Liver (tissue), 3 donors: ENCODE measurements at regions not wholly inside any gene's neighbourhood (a gene's known extent, or its start where the extent isn't known, plus 50 kb on each side); places are given as distances from the start of the nearest gene placed in this dataset.

Experiments used
- ATF3 ChIP-seq: IDR thresholded peaks from 2 replicates; pipeline ENCODE4 v1.6.1; 2016; ENCODE audit warnings: antibody characterized with exemption
- CTCF ChIP-seq: fragments of 150-350 bp; IDR thresholded peaks from 2 replicates; pipeline ENCODE4 v1.5.1; 2017; ENCODE audit warnings: improper control_type of control experiment, low read depth, low read length; ENCODE audit not compliant: missing input control
- EGR1 ChIP-seq, 2 donors: IDR thresholded peaks; 2 replicates each; pipeline ENCODE4 v1.6.1; 2016 to 2018; ENCODE audit warnings: antibody characterized with exemption in 2 of 2, low read depth in 2 of 2
- FOXA1 ChIP-seq: IDR thresholded peaks from 2 replicates; pipeline ENCODE4 v1.6.1; 2016; ENCODE audit warnings: antibody characterized with exemption
- GABPA ChIP-seq, 2 donors: IDR thresholded peaks in 1 of 2; conservative IDR thresholded peaks in 1 of 2; 2 replicates each; pipeline ENCODE4 v1.6.1; 2016; ENCODE audit warnings: antibody characterized with exemption in 2 of 2, mild to moderate bottlenecking in 1 of 2, moderate library complexity in 1 of 2
- JUND ChIP-seq, 2 donors: IDR thresholded peaks; 2 replicates each; pipeline ENCODE4 v1.6.1; 2016; ENCODE audit warnings: antibody characterized with exemption in 2 of 2
- MAX ChIP-seq: IDR thresholded peaks from 2 replicates; pipeline ENCODE4 v1.6.1; 2016; ENCODE audit warnings: antibody characterized with exemption
- RAD21 ChIP-seq, 2 donors: IDR thresholded peaks; 2 replicates each; pipeline ENCODE4 v1.6.1; 2016; ENCODE audit warnings: antibody characterized with exemption in 2 of 2, mild to moderate bottlenecking in 2 of 2
- REST ChIP-seq: IDR thresholded peaks from 2 replicates; pipeline ENCODE4 v1.6.1; 2016; ENCODE audit warnings: antibody characterized with exemption, mild to moderate bottlenecking
- RXRA ChIP-seq, 2 donors: IDR thresholded peaks; 2 replicates each; pipeline ENCODE4 v1.6.1; 2017 to 2018; ENCODE audit warnings: antibody characterized with exemption in 2 of 2, mild to moderate bottlenecking in 1 of 2
- SP1 ChIP-seq: IDR thresholded peaks from 2 replicates; pipeline ENCODE4 v1.6.1; 2018; ENCODE audit warnings: antibody characterized with exemption, mild to moderate bottlenecking
- TAF1 ChIP-seq: conservative IDR thresholded peaks from 2 replicates; pipeline ENCODE4 v1.6.1; 2016; ENCODE audit warnings: antibody characterized with exemption, mild to moderate bottlenecking
- YY1 ChIP-seq: IDR thresholded peaks from 2 replicates; pipeline ENCODE4 v1.6.1; 2016; ENCODE audit warnings: antibody characterized with exemption, mild to moderate bottlenecking
- ZBTB33 ChIP-seq: IDR thresholded peaks from 2 replicates; pipeline ENCODE4 v1.6.1; 2016; ENCODE audit warnings: antibody characterized with exemption
- donor health status: healthy.
- donor health status: healthy.

GRCh38 chr6:170101281-170102035 is 189.4 kb downstream of the DLL1 start:
- TF ChIP-seq YY1 (no peak), FOXA1 (no peak), ZBTB33 (no peak), CTCF (no peak), MAX (no peak), RAD21 (IDR thresholded peaks at IDR 0.05) (no peak), GABPA (IDR thresholded peaks at IDR 0.05 in 1 of 2, conservative IDR thresholded peaks at IDR 0.05 in 1 of 2) (no peak), TAF1 (no peak), REST (no peak), EGR1 (IDR thresholded peaks at IDR 0.05; ENCODE audit: low read depth in 2 of 2) (no peak), JUND (IDR thresholded peaks at IDR 0.05) (no peak), SP1 (no peak), RXRA (IDR thresholded peaks at IDR 0.05) (no peak), ATF3 (no peak)
